GM19240 (cell line): ENCODE measurements at regions not wholly inside any gene's neighbourhood (a gene's known extent, or its start where the extent isn't known, plus 50 kb on each side); places are given as distances from the start of the nearest gene placed in this dataset.

Source experiments
- DNase-seq: peaks from one replicate; pipeline ENCODE4 v3.0.0; 2011; ENCODE audit warnings: low spot score; ENCODE audit not compliant: insufficient read length

DNA sequence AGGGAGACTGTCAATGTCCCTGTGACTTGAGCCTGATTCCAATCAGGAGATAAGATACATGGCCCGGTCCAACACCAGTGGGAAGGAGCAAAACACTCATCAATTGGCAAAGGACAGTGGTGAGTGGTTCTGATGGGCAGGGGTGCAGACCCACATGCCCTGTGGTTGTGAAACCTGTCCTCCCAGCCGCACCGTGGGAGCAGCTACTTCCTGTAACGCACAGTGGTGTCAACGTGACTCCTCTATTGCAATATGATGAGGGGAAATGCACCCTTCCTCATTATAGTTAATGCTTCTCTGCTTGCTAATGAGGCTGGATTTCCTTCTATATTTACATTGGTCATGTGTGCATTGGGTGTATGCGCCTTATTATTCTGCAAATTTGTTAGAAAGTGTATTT, 223.0 kb downstream of the IRX1 start:
- no peak for DNase-seq

DNA sequence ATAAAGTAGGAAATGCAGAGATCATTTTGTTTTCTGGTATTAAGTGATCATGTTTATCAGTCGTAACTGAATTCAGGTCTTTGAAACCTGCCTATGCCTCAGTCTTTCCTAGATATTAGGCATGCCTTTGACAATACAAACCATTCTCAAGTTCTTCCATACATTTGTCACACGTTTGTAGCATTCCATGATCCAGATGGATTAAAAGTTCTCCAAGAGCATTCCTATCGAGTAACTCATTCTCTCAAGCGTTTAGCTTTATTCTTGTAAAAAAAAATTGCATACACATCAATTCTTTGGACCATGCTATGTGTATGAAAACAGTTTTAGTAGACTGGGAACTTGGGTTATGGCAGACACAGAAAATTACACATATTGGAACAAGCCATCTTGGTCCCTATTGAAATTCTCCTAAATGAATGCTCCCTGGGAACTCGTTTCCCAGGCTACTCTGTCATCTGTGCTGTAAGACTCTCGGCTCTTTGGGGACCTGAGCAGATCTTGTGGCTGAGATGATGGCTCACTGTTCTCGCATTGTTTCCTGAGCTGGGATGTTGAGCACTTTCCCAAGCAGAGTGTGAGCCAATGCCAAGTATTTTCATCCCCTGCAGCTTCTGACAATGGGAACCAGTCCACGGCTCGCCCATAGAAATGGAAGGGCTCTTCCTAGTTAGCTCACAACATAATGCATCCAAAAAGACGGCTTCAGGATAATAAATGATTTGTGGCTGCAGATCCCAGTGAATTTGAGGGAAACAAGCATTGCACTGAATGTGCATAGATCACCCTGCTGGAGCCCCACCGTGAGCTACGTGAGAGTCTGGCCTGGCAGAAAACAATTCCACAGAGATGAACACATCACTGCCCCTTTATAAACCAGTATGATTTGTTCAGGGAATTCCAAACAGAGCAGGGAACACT, 230.2 kb downstream of the IRX1 start:
- DNase-seq, result no peak

DNA sequence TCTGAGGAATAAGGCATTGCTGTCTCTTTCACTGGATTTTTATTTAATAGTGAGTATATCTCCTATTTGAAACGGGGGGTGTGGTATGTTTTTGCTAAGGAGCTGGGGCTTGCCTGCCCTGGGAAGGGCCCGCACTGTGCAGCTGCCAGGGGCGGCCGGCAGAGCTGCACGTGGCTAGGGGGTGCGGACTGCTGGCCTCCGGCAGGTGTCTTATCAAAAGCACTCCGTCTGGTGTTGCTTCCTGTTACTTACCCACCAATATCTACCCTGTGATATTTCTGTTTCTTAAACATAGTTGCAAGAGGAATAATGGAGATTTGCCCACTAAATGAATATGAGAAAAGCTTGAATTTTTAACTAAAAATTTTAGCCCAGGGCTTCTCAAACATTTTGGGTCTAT, 232.0 kb downstream of the IRX1 start:
- DNase-seq, result no peak

DNA sequence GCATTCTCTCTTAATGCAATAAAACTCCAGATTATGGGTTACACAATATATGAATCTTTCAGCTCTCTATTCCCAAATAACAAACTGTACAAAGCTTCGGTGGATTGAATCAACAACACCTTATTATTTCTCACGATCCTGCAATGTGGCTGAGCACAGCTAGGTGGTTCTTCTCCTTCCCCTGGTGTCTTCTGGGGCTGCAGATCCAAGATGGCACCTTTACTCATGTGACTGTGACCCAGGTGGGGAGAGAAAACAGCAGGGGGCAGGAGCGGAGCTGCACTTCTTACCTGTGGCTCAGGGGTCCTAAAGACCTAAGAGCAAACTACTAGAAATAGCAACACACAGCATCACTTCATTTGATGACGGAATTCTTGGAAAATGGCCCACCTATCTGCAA, 233.1 kb downstream of the IRX1 start:
- DNase-seq, result no peak

DNA sequence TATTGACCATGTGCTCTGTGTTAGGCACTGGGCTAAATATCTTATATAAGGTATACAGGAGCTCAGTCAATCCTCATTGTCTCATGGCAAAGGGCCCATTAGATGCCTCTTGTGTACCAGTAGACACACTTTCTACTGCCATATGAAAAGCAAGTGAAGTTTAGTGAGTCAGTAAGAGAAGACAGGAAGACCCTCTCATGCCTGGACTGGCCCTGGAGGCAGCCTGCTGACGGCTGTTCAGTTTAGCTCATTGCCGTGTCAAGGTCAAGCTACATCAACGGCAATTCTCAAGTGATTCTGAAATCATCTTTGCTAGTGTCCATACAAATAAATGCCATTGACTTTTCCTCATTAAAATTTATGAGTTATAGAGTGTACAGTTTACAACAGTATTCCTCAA, 237.9 kb downstream of the IRX1 start:
- DNase-seq, result no peak

DNA sequence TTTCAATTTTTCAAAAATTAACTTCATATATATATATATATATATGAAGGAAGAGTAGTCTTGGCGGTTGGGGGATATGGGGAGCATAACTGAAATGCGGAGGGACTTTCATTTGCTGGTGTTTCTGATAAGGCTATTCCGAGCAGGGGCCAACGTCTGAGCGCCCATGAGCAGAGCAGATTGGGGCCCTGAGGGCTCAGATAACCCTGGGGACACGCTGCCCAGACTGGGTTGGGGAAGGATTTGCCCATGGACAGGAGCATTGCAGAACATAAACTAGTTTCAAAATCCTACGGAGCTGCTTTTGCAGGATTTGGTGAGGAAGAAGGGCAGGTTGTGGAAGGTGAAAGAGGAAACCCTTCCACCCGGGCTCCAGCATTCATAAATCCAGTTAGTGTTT, 240.2 kb downstream of the IRX1 start:
- DNase-seq, result no peak

DNA sequence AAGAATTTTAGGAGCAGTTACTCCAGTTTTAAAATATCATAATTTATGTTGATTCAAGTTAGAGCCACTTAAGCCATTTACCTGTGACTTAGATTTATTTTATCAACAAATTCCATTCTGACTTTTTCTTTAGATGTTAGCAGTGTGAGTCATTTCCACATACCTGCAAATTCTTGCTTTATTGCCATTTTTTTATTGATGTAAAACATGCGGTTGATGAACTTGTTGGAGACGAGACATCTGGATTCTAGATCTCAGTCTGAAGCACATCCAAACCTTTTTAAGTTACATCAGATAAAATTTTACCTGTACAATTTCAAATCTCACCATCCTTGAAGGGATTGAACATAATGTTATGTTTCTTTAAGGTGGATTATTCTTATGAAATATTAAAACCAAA, 240.9 kb downstream of the IRX1 start:
- DNase-seq, result no peak

DNA sequence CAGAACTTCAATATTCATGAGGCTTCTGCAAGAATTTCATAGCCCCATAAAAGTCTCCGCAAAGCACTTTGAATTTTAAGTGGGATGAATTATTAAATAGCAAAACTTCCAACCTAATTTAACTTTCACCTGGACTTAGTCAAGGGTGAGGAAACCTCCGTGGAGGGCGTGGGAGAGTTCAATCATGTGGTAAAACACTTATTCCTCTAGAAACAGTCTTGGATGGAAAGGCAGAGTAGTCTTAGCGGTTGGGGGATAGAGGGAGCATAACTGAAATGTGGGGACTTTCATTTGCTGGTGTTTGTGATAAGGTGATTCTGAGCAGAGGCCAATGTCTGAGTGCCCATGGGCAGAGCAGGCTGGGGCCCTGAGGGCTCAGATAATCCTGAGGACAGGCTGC, 241.9 kb downstream of the IRX1 start:
- DNase-seq, result no peak

DNA sequence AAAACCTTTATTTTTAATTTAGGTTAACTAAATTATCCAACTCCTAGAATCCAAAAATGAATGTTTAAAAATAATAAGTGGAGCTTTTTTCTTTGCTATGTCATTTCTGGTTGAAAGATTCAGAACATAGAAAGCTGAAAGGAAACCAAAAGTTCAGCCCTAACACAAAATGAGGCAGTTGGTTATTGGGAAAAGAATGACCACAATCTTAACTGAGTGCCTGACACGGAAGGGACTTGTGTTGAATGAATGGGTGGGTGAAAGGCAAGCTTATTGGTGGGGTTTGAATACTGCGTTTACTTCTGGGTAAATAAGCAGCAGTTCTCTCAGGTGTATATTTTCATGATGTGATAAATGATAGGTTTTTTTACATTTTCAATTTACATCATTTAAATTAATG, 243.5 kb downstream of the IRX1 start:
- DNase-seq, result no peak

DNA sequence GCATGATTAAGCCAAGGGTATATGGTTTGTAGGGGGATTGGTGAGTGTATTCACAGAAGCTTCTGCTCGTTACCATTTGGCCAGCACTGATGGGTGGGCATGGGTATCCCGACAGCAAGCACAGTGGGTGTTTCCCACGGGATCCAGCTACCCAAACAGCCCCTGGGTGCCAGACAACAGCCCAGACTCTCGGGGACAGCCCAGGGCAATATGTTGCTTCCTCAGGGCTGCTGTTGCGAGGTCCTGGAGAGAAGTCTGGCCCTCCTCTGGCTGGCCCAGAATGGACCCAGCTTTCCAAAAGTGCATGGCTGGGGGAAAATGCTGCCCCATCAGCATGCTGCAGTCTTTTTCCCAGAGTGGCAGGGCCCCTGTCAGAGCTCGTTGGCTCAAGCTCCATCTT, 247.0 kb downstream of the IRX1 start:
- DNase-seq, result no peak

DNA sequence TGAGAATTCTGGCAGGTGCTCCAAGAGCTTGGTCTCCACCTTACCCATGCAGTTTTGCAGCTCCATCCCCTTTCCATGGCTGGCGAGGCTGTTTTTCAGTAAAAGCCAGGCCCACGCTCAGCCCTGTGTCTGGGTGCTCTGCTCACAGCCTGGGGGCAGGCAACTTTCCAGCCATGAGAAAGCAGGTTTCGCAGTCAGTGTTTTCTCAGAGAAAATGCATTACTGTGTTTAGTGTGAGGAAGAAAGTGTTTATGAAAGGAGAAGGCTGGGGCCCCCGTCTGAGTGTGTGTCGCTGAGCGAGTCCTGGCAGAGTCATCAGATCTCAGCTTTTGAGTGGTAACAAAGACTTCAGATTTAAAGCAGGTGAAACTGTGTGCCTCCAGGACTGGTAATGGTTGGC, 248.1 kb downstream of the IRX1 start:
- no peak for DNase-seq

DNA sequence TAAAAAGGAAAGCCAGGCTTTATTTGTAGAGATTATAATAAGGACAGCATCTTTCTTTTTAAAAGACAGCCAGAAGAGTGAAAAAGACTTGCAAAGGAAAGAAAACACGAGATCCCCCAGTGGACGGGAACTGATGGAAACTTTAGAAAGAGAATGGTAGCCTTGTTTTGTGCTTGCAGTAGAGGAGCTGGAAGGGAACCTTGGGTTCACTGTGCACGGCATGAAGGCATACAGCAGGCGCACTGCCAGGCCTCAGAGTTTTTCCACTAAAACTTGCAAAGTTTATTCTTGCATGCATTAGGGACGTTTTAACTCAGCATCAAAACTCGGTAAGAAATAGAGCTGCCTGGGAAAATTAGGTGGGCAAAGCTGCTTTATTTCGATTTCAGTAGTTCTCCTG, 248.6 kb downstream of the IRX1 start:
- DNase-seq, result no peak

DNA sequence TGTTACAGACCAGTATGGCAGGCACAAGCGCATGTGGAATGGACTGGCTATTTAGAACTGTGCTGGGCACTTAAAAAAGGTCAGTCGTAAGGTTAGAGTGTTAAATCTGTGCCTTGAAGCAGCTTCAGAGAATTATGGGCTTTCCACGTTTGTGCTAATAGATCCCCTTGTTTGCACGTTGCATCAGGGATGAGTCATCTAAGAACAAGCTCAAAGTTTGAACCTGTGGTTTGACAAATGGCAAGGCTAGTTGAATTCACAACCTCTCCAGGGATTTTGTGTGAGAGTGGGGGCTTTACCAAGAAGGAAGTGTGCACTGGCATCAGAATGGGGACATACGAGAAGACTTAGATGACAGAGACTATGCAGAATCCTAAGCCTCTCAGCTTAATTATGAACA, 249.6 kb downstream of the IRX1 start:
- DNase-seq, result no peak

DNA sequence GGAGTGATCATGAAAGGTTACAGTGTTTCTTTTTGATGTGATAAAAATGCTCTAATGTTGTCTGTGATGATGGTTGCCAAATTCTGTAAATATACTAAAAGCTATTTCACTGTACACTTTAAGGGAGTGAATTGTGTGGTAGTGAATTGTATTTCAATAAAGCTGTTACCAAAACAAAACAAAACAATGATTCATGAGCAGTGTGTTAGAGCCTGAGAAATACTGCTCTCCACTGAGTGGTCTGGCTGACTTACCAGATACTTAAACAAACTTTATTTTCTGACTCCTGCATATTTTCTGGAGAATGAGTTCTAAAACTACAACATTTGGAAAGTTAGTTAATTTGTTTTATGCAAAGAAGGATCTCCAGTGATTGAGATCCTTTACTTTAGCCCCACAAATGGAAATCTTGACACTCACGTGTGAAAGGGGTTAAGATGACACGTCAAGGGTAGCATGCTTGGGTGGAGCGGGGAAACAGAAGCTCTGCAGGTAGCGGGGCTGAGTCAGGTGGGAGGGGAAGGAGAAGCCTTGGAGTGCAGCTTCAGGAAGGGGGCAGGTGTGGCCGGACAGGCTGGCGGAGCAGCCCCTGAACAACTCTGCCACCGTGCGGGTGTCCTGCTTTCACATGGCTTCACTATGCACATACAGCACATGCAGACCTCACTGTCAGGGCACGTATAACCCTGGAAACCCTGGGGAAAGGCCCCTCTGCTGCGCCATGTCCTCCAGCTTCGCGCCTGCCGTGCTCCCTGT, 256.7 kb downstream of the IRX1 start:
- DNase-seq, result no peak

DNA sequence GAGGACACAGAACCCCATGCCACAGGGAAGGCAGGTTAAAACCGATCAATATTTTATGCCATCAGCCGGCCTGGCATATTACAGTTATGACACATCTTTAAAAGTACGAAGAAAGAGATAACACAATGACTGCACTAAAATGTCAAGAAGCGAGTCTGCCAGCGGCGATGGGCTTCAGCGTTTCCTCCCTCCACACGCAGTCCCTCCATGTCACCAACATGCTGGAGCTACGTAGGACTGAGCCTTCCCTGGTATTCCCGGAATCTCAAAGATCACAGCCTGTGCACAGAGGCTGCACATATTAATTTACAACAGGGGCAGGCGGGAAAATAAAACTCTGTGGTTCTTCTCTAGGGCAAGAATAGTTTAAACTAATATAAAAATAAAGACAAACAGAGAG, 257.7 kb downstream of the IRX1 start:
- no peak for DNase-seq

DNA sequence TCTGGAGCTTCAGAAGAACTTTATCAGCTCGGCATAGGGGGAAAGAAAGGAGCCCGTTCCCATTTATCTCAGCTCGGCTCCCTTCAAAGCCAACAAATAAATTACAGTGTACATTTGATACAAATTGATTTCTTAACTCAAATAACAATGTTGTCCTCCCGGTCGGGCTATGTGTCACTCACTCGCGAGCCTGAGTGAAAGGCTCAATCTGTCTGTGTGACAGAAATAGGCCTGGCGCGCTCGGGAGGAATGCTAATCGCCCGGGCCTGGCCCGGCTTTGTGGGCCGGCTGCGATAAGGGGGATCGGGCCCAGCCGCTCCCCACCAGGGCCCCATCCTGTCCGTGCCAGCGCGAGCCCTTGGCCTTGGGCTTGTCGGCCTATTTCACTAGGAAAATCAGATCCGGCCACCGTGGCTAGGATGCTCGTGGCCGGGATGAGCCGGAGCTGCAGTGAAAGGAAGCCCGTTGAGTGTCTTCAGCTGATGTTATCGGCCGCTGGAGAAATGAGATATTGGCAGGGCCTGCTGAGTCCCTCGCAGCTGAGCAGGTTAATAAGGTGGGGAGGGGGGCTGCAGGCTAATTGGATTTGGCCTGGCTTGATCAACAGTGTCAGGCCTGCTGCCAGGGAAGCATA, 258.7 kb downstream of the IRX1 start:
- no peak for DNase-seq

DNA sequence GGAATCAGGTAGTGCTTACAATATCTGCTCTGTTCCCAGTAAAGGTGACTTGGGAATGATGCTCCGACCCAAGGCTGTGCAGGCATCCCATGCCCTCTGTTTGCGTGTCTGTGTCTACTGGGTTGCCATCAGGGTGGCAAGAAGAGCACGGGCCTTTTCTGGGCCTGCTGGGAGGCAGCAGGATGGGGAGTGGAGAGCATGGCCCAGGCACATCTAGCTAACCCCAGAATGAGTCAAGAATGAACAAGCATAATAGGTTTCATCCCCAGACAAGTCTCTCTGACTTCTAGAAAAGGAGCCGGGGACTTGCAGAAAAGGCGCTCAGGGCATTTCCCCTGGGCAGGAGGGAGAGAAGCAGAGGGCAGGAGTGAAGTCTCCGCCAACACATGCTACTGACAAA, 260.4 kb downstream of the IRX1 start:
- no peak for DNase-seq

DNA sequence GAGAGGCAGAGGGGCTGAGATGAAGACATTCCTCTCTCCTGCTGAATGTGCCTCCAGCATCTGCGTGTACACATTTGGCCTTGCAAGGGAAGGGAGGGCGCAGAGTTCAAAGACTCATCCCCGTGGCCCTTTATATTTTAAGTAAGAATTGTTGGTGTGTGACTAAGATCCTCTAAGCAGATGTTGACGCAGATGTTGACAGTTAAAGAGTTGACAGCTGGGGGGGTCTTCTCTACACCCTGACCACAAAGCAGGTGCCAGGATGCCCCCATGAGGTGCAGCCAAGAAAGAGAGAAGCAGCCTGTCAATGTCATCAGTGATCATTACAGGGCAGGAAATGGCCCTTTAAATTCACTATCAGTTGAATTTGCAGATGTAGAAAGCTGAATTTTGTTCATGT, 262.9 kb downstream of the IRX1 start:
- no peak for DNase-seq

DNA sequence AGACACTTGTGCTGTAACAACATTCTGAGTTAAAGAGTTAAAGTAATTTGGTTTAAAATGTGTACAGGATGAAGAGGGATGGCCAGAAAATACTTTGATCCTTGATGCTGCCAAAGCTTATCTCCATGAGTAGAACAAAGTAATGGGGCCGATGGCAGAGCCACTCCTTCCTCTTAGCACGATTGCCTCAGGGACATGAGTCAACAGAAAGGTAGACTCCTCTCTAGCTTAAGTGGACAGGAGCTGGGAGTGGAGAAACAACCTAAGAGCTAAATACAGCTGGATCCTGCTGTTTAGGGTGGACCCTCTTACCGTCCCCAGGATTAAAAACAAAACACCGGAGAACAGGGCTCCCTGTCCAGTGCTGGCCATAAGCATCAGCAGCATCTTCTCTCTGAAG, 267.3 kb downstream of the IRX1 start:
- no peak for DNase-seq

DNA sequence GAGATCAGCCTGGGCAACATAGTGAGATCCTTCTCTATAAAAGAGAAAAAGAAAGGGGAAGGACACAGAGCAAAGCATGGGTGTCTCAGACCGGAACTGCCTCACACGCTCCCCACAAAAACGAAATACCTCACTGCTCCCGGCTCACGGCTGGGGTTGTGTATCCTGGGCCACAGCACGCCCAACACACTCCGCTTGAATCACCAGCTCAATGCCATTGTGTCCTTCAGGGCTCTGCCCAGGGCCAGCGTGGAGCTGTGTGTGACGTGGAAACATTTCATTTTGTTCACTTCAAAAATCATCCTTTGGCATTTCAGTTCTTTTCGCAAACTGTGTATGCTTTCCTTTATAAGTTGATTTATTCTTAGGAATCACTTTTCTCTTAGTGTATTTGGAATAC, 279.5 kb downstream of the IRX1 start:
- DNase-seq, result no peak

DNA sequence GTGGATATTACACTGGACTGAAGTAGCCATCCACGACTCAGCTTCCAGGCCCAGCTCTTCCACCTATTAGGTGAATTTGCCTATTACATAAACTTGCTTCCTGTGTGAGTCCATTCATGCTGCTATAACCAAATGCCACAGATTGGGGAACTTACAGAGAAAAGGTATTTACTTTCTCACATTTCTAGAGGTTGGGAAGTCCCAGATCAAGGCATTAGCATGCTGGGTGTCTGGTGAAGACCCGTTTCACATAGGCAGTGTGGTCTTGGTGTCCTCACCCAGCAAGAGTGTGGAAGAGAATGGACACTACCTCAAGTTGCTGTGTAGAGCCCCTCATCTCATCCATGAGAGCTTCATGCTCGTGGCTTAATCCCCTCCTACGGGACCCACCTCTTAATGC, 282.6 kb downstream of the IRX1 start:
- DNase-seq, result no peak

DNA sequence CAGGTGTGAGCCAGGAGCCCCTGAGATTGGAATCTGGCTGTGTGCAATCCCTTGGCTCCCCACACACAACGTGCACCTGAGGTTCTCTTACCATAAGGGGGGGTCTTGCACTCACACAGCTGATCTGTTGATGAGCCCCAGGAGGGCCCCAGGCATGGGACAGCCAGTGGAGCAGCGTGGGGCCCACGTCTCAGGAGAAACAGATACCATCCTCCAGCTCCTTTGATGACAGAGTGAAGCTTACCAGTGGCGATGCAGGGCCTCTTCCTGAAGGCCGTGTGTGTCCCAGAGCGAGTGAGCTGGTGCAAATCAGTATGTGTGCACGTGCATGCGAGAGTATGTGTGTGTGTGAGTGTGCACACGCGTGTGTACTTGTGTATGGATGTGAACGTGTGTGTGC, 287.4 kb downstream of the IRX1 start:
- DNase-seq, result no peak
